Cardiac fibroblast (primary cell): ENCODE measurements at regions not wholly inside any gene's neighbourhood (a gene's known extent, or its start where the extent isn't known, plus 50 kb on each side); places are given as distances from the start of the nearest gene placed in this dataset.
A peak's percentile ranks its signal among the peaks of the same experiment; 100 is the strongest.

ENCODE experiments used
- DNase-seq, 2 donors: peaks; one replicate each; pipeline versions ENCODE4 v3.0.0 to v3.0.0-alpha.2; 2010; ENCODE audit warnings: low read depth in 2 of 2
- H3K4me3 ChIP-seq, 2 donors: replicated peaks in 1 of 2; 1 replicate in 1 of 2; 2 replicates in 1 of 2; pipeline ENCODE4 v1.5.1; 2011; ENCODE audit warnings: low read depth in 2 of 2, low read length in 2 of 2, mild to moderate bottlenecking in 2 of 2, moderate library complexity in 1 of 2
- TF ChIP-seq, protein P1 (sequence below): IDR thresholded peaks from one replicate; pipeline ENCODE4 v1.5.1; 2011; ENCODE audit warnings: low read depth, mild to moderate bottlenecking, low read length, inconsistent platforms

DNA sequence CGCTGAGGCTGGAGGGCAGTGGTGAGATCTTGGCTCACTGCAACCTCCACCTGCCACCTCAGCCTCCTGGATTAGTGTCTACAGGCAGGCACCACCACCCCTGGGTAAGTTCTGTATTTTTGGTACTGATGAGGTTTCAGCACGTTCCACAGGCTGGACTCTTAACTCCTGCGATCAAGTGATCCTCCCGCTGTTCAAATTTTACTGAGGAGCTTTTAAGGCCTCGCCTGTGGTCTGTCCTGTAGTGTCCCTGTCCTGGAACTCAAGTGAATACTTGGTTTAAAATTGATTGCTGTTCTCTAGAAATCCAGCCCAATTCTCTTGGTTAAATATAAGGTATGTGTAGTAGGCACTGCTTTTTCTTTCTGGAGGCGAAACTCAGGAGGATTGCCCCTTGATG is 65.2 kb downstream of the DPRX start:
- H3K4me3 ChIP-seq, result no peak overlapping the region
- peak; percentile 0 to 1 for DNase-seq
- TF ChIP-seq, protein P1, sequence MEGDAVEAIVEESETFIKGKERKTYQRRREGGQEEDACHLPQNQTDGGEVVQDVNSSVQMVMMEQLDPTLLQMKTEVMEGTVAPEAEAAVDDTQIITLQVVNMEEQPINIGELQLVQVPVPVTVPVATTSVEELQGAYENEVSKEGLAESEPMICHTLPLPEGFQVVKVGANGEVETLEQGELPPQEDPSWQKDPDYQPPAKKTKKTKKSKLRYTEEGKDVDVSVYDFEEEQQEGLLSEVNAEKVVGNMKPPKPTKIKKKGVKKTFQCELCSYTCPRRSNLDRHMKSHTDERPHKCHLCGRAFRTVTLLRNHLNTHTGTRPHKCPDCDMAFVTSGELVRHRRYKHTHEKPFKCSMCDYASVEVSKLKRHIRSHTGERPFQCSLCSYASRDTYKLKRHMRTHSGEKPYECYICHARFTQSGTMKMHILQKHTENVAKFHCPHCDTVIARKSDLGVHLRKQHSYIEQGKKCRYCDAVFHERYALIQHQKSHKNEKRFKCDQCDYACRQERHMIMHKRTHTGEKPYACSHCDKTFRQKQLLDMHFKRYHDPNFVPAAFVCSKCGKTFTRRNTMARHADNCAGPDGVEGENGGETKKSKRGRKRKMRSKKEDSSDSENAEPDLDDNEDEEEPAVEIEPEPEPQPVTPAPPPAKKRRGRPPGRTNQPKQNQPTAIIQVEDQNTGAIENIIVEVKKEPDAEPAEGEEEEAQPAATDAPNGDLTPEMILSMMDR, result no peak

- no peak overlapping the region for H3K4me3 ChIP-seq
- TF ChIP-seq, protein P1, result no peak
- no peak for DNase-seq
Measured at GRCh38 chr19:53703361-53703760, 71.6 kb downstream of the DPRX start.

DNA sequence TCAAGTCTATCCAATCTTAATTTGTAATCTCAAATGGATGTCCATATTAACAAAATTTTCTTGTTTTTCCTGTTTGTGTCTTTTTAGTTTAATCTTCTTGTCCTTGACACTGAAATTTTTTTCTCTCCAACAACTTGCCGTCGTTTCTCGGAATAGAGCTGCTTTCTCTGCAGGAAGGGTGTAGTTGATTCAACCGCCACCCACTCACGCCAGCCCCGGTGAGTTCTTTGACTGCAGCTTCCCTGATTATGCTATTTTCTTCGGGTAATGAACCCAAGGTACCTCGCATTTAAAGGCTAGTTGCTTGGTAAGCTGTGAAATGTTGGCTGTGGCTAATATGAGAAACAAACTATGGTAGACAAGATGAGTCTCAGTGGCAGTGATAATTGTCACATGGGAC is 72.2 kb downstream of the DPRX start:
- DNase-seq, result no peak
- no peak overlapping the region for H3K4me3 ChIP-seq
- TF ChIP-seq, protein P1, result no peak

DNA sequence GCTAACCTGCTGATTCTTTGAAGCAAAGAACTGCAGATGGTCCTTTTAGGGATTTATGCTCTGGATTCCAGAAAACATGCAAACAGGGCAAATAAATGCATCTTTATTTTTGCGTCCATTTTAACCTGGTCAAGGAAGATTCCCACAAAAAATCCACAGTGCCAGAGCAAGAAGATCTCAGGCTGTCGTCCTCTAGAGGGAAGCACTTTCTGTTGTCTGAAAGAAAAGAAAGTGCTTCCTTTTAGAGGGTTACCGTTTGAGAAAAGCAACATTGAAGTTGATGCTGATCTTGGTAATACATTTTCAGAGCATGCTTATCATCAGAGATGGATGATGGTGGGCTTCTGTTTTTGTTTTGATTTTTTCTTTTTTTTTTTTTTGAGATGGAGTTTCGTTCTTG is 75.5 kb downstream of the DPRX start:
- H3K4me3 ChIP-seq, result no peak overlapping the region
- TF ChIP-seq, protein P1, result no peak
- no peak for DNase-seq

- no peak overlapping the region for H3K4me3 ChIP-seq
- TF ChIP-seq, protein P1, result no peak
- no peak for DNase-seq
Measured at GRCh38 chr19:53730391-53730790, 93.7 kb downstream of the NLRP12 start.
